Mesendoderm (in vitro differentiated cells): ENCODE measurements at regions not wholly inside any gene's neighbourhood (a gene's known extent, or its start where the extent isn't known, plus 50 kb on each side); places are given as distances from the start of the nearest gene placed in this dataset.
A peak's percentile ranks its signal among the peaks of the same experiment; 100 is the strongest.

Experiments
- DNase-seq: peaks from one replicate; pipeline ENCODE4 v3.0.0; 2013
- H2AK5ac ChIP-seq: 2 replicates; pipeline ENCODE4 v1.6.1; 2013; ENCODE audit warnings: low read length, inconsistent platforms
- H2BK120ac ChIP-seq: 2 replicates; pipeline ENCODE4 v1.6.1; 2013; ENCODE audit warnings: low read depth, mild to moderate bottlenecking, low read length, moderate library complexity, mixed read lengths
- H2BK15ac ChIP-seq: replicated peaks from 2 replicates; pipeline ENCODE4 v1.6.1; 2013; ENCODE audit warnings: low read depth, mild to moderate bottlenecking, moderate library complexity
- H2BK5ac ChIP-seq: 2 replicates; pipeline ENCODE4 v1.6.1; 2013; ENCODE audit warnings: low read length, inconsistent platforms
- H3K18ac ChIP-seq: 2 replicates; pipeline ENCODE4 v1.6.1; 2013; ENCODE audit warnings: mild to moderate bottlenecking, low read length, mixed read lengths
- H3K23ac ChIP-seq: one replicate; pipeline ENCODE4 v1.6.1; 2013; ENCODE audit warnings: low read length
- H3K27ac ChIP-seq: 2 replicates; pipeline ENCODE4 v1.5.1; 2013; ENCODE audit warnings: low read depth, mild to moderate bottlenecking, inconsistent platforms, low read length, moderate library complexity
- H3K27me3 ChIP-seq: 2 replicates; pipeline ENCODE4 v1.6.1; 2013; ENCODE audit warnings: low read length, control low read depth, mild to moderate bottlenecking, inconsistent platforms; ENCODE audit not compliant: insufficient read depth, poor library complexity
- H3K36me3 ChIP-seq: 2 replicates; pipeline ENCODE4 v1.6.1; 2013; ENCODE audit warnings: low read length, inconsistent platforms; ENCODE audit not compliant: control insufficient read depth, insufficient read depth
- H3K4ac ChIP-seq: one replicate; pipeline ENCODE4 v1.6.1; 2013; ENCODE audit warnings: low read depth, mild to moderate bottlenecking, low read length, moderate library complexity
- H3K4me1 ChIP-seq: 2 replicates; pipeline ENCODE4 v1.6.1; 2013; ENCODE audit warnings: low read depth, low read length, inconsistent platforms; ENCODE audit not compliant: control insufficient read depth
- H3K4me2 ChIP-seq: 2 replicates; pipeline ENCODE4 v1.6.1; 2013; ENCODE audit warnings: low read length
- H3K4me3 ChIP-seq: 2 replicates; pipeline ENCODE4 v1.5.1; 2013; ENCODE audit warnings: mild to moderate bottlenecking, low read length
- H3K56ac ChIP-seq: one replicate; pipeline ENCODE4 v1.6.1; 2013; ENCODE audit warnings: low read length
- H3K79me1 ChIP-seq: 2 replicates; pipeline ENCODE4 v1.6.1; 2013; ENCODE audit warnings: low read length, inconsistent platforms
- H3K79me2 ChIP-seq: 2 replicates; pipeline ENCODE4 v1.6.1; 2013; ENCODE audit warnings: mild to moderate bottlenecking, low read length; ENCODE audit not compliant: control insufficient read depth, insufficient read depth
- H3K9ac ChIP-seq: 2 replicates; pipeline ENCODE4 v1.6.1; 2013; ENCODE audit warnings: low read length, inconsistent platforms
- H4K5ac ChIP-seq: one replicate; pipeline ENCODE4 v1.6.1; 2013; ENCODE audit warnings: low read length
- H4K8ac ChIP-seq: one replicate; pipeline ENCODE4 v1.6.1; 2013; ENCODE audit warnings: low read depth, mild to moderate bottlenecking, control low read depth, low read length, moderate library complexity
- WGBS: extraction: QIAGEN DNeasy Blood & Tissue Kit; methylation state at CpG from one replicate; pipeline ENCODE4 v1.1.7; 2013; ENCODE audit warnings: low lambda C conversion rate, missing lambda C conversion rate; ENCODE audit not compliant: insufficient coverage; ENCODE audit errors: extremely low coverage; 5-methylcytosine and 5-hydroxymethylcytosine counted together

DNA sequence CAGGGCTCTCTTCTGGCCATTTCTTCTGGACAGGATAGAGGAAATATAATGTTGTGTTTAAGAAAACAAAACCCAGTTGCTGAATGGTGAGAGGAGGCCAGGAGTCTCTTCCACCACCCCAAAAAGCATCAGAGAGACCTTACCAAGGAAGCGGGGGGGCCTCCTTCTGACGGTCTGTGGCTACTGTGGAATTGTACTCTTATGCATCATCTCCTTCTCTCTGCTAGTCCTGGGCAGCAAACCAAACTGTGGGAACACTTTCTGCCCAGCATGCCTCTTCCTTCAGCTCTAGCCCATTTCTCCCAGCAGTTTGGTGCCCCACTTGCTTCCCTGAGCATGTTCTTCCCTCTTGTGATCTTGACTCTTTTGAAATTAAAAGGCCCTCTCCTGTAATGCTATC is 157.7 kb downstream of the HHIPL2 start:
- H2BK120ac ChIP-seq: no peak overlapping the region
- no peak overlapping the region for H3K18ac ChIP-seq
- no peak overlapping the region for H3K56ac ChIP-seq
- H4K8ac ChIP-seq: no peak overlapping the region
- peaks cover 2% of the 10 kb centered on the region for H3K4me1 ChIP-seq
- H3K27me3 ChIP-seq: no peaks in the 10 kb centered on the region
- H3K4ac ChIP-seq: no peak overlapping the region
- no peak overlapping the region for H3K9ac ChIP-seq
- WGBS: no CpG with 5 or more reads among the region's 2 CpGs
- no peak overlapping the region for H3K4me3 ChIP-seq
- H3K79me2 ChIP-seq: no peaks in the 10 kb centered on the region
- no peaks in the 10 kb centered on the region for H3K79me1 ChIP-seq
- no peak overlapping the region for H2AK5ac ChIP-seq
- no peak overlapping the region for H2BK15ac ChIP-seq
- no peak overlapping the region for H3K4me2 ChIP-seq
- no peak for DNase-seq
- H3K23ac ChIP-seq: no peak overlapping the region
- no peak overlapping the region for H3K27ac ChIP-seq
- H3K36me3 ChIP-seq: no peaks in the 10 kb centered on the region
- H4K5ac ChIP-seq: no peak overlapping the region
- H2BK5ac ChIP-seq: no peak overlapping the region

GRCh38 chr1:222387007-222387814 is 160.7 kb downstream of the HHIPL2 start:
- WGBS: no CpG with 5 or more reads among the region's 8 CpGs
- Histone ChIP-seq H3K4me2 (no peak overlapping the region), H2BK15ac (no peak overlapping the region), H3K56ac (no peak overlapping the region), H2BK120ac (no peak overlapping the region), H3K79me2 (no peaks in the 10 kb centered on the region), H3K9ac (no peak overlapping the region), H3K4me3 (no peak overlapping the region), H2BK5ac (no peak overlapping the region), H3K27me3 (no peaks in the 10 kb centered on the region), H4K5ac (no peak overlapping the region), H4K8ac (no peak overlapping the region), H3K18ac (no peak overlapping the region), H2AK5ac (no peak overlapping the region), H3K4me1 (no peaks in the 10 kb centered on the region), H3K27ac (no peak overlapping the region), H3K36me3 (no peaks in the 10 kb centered on the region), H3K23ac (no peak overlapping the region), H3K4ac (no peak overlapping the region), H3K79me1 (no peaks in the 10 kb centered on the region)
- DNase-seq: peak; percentile 81

DNA sequence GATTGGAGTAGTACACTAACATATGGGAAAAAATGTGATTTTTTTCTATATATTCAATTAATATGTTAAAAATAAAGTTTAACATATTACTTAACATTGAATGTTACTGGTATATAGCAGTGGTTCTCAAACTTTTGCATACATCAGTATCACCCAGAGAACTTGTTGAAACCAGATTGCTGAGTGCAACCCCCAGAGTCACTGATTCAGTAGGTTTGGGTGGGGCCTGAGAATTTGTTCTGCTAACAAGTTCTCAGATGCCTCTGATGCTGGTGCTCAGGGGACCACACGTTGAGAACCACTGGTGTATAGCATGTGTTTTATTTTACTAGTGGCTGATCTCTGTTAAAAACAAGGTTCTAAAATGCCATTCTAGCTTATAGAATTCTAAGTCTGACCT is 161.9 kb downstream of the HHIPL2 start:
- Histone ChIP-seq H3K4me2 (no peak overlapping the region), H3K79me2 (no peaks in the 10 kb centered on the region), H3K27me3 (peaks cover 2% of the 10 kb centered on the region), H3K4ac (no peak overlapping the region), H2BK5ac (no peak overlapping the region), H3K56ac (no peak overlapping the region), H2AK5ac (no peak overlapping the region), H4K8ac (no peak overlapping the region), H3K4me1 (no peaks in the 10 kb centered on the region), H2BK120ac (no peak overlapping the region), H3K23ac (no peak overlapping the region), H2BK15ac (no peak overlapping the region), H3K27ac (no peak overlapping the region), H3K79me1 (no peaks in the 10 kb centered on the region), H3K36me3 (no peaks in the 10 kb centered on the region), H3K18ac (no peak overlapping the region), H3K4me3 (no peak overlapping the region), H4K5ac (no peak overlapping the region), H3K9ac (no peak overlapping the region)
- no peak for DNase-seq
- WGBS: no CpG with 5 or more reads among the region's 1 CpG

DNA sequence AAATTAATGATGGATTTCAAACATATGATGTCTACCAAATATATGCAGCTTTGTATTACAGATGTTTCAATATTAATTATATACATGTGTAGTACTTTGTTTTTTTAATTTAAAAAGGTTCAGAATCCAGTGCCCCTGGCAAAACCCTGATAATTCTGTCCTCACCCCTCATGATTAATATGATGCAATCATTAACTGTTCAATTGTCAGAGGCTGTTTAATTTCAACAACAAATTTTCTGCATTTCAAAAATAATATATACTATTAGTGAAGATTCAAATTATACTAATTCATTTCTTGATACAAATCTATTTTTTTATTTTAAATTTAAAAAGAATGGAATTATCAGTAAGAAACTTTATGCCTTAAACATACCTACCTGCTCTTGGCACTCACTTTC is 162.6 kb downstream of the HHIPL2 start:
- Histone ChIP-seq H3K4me1 (no peaks in the 10 kb centered on the region), H3K36me3 (no peaks in the 10 kb centered on the region), H4K5ac (no peak overlapping the region), H4K8ac (no peak overlapping the region), H3K23ac (no peak overlapping the region), H2AK5ac (no peak overlapping the region), H3K9ac (no peak overlapping the region), H3K79me1 (no peaks in the 10 kb centered on the region), H3K56ac (no peak overlapping the region), H3K18ac (no peak overlapping the region), H2BK120ac (no peak overlapping the region), H3K4me2 (no peak overlapping the region), H3K4ac (no peak overlapping the region), H2BK5ac (no peak overlapping the region), H3K27me3 (peaks cover 2% of the 10 kb centered on the region), H2BK15ac (no peak overlapping the region), H3K4me3 (no peak overlapping the region), H3K79me2 (no peaks in the 10 kb centered on the region), H3K27ac (no peak overlapping the region)
- DNase-seq: no peak

GRCh38 chr1:222384531-222384930 is 163.4 kb downstream of the HHIPL2 start:
- no peak for DNase-seq
- H2AK5ac ChIP-seq: no peak overlapping the region
- H4K8ac ChIP-seq: no peak overlapping the region
- H3K56ac ChIP-seq: no peak overlapping the region
- no peak overlapping the region for H2BK15ac ChIP-seq
- H3K4ac ChIP-seq: no peak overlapping the region
- H3K79me2 ChIP-seq: no peaks in the 10 kb centered on the region
- H3K18ac ChIP-seq: no peak overlapping the region
- H2BK5ac ChIP-seq: no peak overlapping the region
- no peaks in the 10 kb centered on the region for H3K79me1 ChIP-seq
- no peaks in the 10 kb centered on the region for H3K4me1 ChIP-seq
- H4K5ac ChIP-seq: no peak overlapping the region
- H2BK120ac ChIP-seq: no peak overlapping the region
- H3K4me2 ChIP-seq: no peak overlapping the region
- no peak overlapping the region for H3K27ac ChIP-seq
- no peaks in the 10 kb centered on the region for H3K36me3 ChIP-seq
- H3K4me3 ChIP-seq: no peak overlapping the region
- H3K27me3 ChIP-seq: peaks cover 2% of the 10 kb centered on the region
- H3K23ac ChIP-seq: no peak overlapping the region
- H3K9ac ChIP-seq: no peak overlapping the region

DNA sequence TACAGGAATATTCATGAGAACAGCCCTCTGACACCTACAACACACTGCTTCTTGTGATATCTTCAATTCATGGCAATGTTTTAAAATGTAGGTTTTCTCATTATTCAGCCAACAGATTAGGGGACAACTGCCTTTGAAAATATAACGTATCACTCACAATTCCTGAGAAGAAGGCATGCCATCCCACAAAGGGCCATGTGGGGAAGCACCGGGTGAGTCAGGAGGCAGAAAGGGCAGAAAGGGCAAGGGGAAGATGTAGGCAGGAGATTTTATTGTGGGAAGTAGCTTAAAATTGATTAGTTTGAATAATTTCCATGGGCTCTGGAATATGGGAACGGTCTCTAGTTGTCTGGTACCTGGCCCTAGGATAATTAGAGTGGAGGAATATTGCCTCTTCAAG is 165.7 kb downstream of the HHIPL2 start:
- Histone ChIP-seq H3K56ac (no peak overlapping the region), H4K5ac (no peak overlapping the region)

More for the DNA sequence above, 165.7 kb downstream of the HHIPL2 start:
- no peaks in the 10 kb centered on the region for H3K79me1 ChIP-seq
- H3K18ac ChIP-seq: no peak overlapping the region
- WGBS: no CpG with 5 or more reads among the region's 3 CpGs
- no peak overlapping the region for H3K4me3 ChIP-seq
- no peak overlapping the region for H4K8ac ChIP-seq
- H2BK5ac ChIP-seq: no peak overlapping the region
- no peak overlapping the region for H3K9ac ChIP-seq
- no peak overlapping the region for H3K4me2 ChIP-seq
- DNase-seq: no peak
- no peak overlapping the region for H3K4ac ChIP-seq
- H2BK120ac ChIP-seq: no peak overlapping the region
- no peak overlapping the region for H2AK5ac ChIP-seq
- peaks cover 2% of the 10 kb centered on the region for H3K27me3 ChIP-seq
- H3K36me3 ChIP-seq: no peaks in the 10 kb centered on the region
- no peaks in the 10 kb centered on the region for H3K4me1 ChIP-seq
- no peaks in the 10 kb centered on the region for H3K79me2 ChIP-seq
- no peak overlapping the region for H3K23ac ChIP-seq
- H2BK15ac ChIP-seq: no peak overlapping the region
- no peak overlapping the region for H3K27ac ChIP-seq
